GM12878 (cell line): ENCODE measurements at regions not wholly inside any gene's neighbourhood (a gene's known extent, or its start where the extent isn't known, plus 50 kb on each side); places are given as distances from the start of the nearest gene placed in this dataset.

Source experiments
- ATF2 ChIP-seq: IDR thresholded peaks from 2 replicates; pipeline ENCODE4 v1.6.1; 2012; ENCODE audit warnings: low read length, inconsistent platforms
- ATF7 ChIP-seq: fragments of 450-650 bp; IDR thresholded peaks from 2 replicates; pipeline ENCODE4 v1.6.1; 2016; ENCODE audit warnings: low read depth, mild to moderate bottlenecking
- BACH1 ChIP-seq: fragments of 450-650 bp; IDR thresholded peaks from 2 replicates; pipeline ENCODE4 v1.6.1; 2017; ENCODE audit warnings: mild to moderate bottlenecking, borderline replicate concordance
- BCL11A ChIP-seq: IDR thresholded peaks from 2 replicates; pipeline ENCODE4 v1.6.1; 2011; ENCODE audit warnings: low read depth, low read length
- BCL3 ChIP-seq: IDR thresholded peaks from 2 replicates; pipeline ENCODE4 v1.6.1; 2011; ENCODE audit warnings: borderline replicate concordance, low read depth, mild to moderate bottlenecking, moderate library complexity, low read length; ENCODE audit not compliant: insufficient read depth, poor library complexity, severe bottlenecking
- CEBPB ChIP-seq, 2 experiments: fragments of 150-350 bp in 1 of 2; IDR thresholded peaks; 2 replicates each; pipeline ENCODE4 v1.6.1; 2012 to 2014; ENCODE audit warnings: low read depth in 2 of 2, low read length in 2 of 2, borderline replicate concordance in 1 of 2, inconsistent platforms in 1 of 2
- CHD4 ChIP-seq: fragments of 200-600 bp; sonication (generic); IDR thresholded peaks from 2 replicates; pipeline ENCODE4 v1.6.1; 2016; ENCODE audit warnings: mild to moderate bottlenecking
- E2F4 ChIP-seq: IDR thresholded peaks from 2 replicates; pipeline ENCODE4 v1.6.1; 2012; ENCODE audit warnings: low read depth, low read length, improper control_type of control experiment
- GABPA ChIP-seq: IDR thresholded peaks from 2 replicates; pipeline ENCODE4 v1.6.1; 2014; ENCODE audit warnings: antibody characterized with exemption, low read depth, mild to moderate bottlenecking, inconsistent platforms
- IRF4 ChIP-seq: IDR thresholded peaks from 2 replicates; pipeline ENCODE4 v1.6.1; 2011; ENCODE audit warnings: low read depth, low read length
- JUNB ChIP-seq: IDR thresholded peaks from 2 replicates; pipeline ENCODE4 v1.6.1; 2016; ENCODE audit warnings: antibody characterized with exemption, mild to moderate bottlenecking
- JUND ChIP-seq: IDR thresholded peaks from 2 replicates; pipeline ENCODE4 v1.6.1; 2012; ENCODE audit warnings: low read depth, mild to moderate bottlenecking, low read length, improper control_type of control experiment, moderate library complexity
- MEF2A ChIP-seq: IDR thresholded peaks from 2 replicates; pipeline ENCODE4 v1.6.1; 2011; ENCODE audit warnings: low read depth, mild to moderate bottlenecking, low read length, moderate library complexity; ENCODE audit not compliant: insufficient read depth
- NFIC ChIP-seq: IDR thresholded peaks from 2 replicates; pipeline ENCODE4 v1.6.1; 2012; ENCODE audit warnings: low read depth, mild to moderate bottlenecking, inconsistent platforms, low read length, moderate library complexity
- NFYB ChIP-seq: IDR thresholded peaks from 2 replicates; pipeline ENCODE4 v1.6.1; 2011; ENCODE audit warnings: low read depth, mild to moderate bottlenecking, low read length, improper control_type of control experiment, moderate library complexity; ENCODE audit not compliant: insufficient read depth
- PAX5 ChIP-seq: IDR thresholded peaks from 2 replicates; pipeline ENCODE4 v1.6.1; 2011; ENCODE audit warnings: low read depth, low read length, borderline replicate concordance
- RELB ChIP-seq: fragments of 450-650 bp; IDR thresholded peaks from 2 replicates; pipeline ENCODE4 v1.6.1; 2017; ENCODE audit warnings: low read depth, mild to moderate bottlenecking, moderate library complexity
- RUNX3 ChIP-seq: IDR thresholded peaks from 2 replicates; pipeline ENCODE4 v1.6.1; 2012; ENCODE audit warnings: low read length, inconsistent platforms
- SKIL ChIP-seq: fragments of 450-650 bp; IDR thresholded peaks from 2 replicates; pipeline ENCODE4 v1.6.1; 2017; ENCODE audit warnings: mild to moderate bottlenecking, low read depth, inconsistent platforms; ENCODE audit not compliant: poor library complexity, severe bottlenecking
- SMARCA5 ChIP-seq: fragments of 450-650 bp; IDR thresholded peaks from 2 replicates; pipeline ENCODE4 v1.6.1; 2017; ENCODE audit warnings: mild to moderate bottlenecking
- YY1 ChIP-seq: IDR thresholded peaks from 2 replicates; pipeline ENCODE4 v1.6.1; 2011; ENCODE audit warnings: low read depth, mild to moderate bottlenecking, low read length
- ZNF207 ChIP-seq: fragments of 450-650 bp; IDR thresholded peaks from 2 replicates; pipeline ENCODE4 v1.6.1; 2014; ENCODE audit warnings: antibody characterized with exemption, mild to moderate bottlenecking, borderline replicate concordance
- ZNF217 ChIP-seq: fragments of 450-650 bp; IDR thresholded peaks from 2 replicates; pipeline ENCODE4 v1.6.1; 2017; ENCODE audit warnings: antibody characterized with exemption, mild to moderate bottlenecking
- ZNF384 ChIP-seq: IDR thresholded peaks from 2 replicates; pipeline ENCODE4 v1.6.1; 2012; ENCODE audit warnings: low read depth, mild to moderate bottlenecking, low read length, improper control_type of control experiment, borderline replicate concordance
- ZNF622 ChIP-seq: fragments of 450-650 bp; IDR thresholded peaks from 2 replicates; pipeline ENCODE4 v1.6.1; 2017; ENCODE audit warnings: mild to moderate bottlenecking, inconsistent platforms

- TF ChIP-seq GABPA (peak; percentile 29; the same call in 1 of the 2 replicates), SMARCA5 (no peak), NFYB (no peak), NFIC (peak; percentile 82), CEBPB (IDR thresholded peaks at IDR 0.05; ENCODE audit: borderline replicate concordance in 1 of 2, low read depth in 2 of 2, low read length in 2 of 2) (peak in 1 of 2 experiments; percentile 71; a peak in 2 of 4 replicates), ZNF622 (no peak), JUND (peak; percentile 53; the same call in 1 of the 2 replicates), JUNB (peak; percentile 94), E2F4 (no peak), BACH1 (no peak), CHD4 (no peak), ATF2 (peak; percentile 90), ZNF217 (no peak), ZNF207 (0 out of 2 replicates have a peak, but pooled peaks have one; percentile 61), IRF4 (peak; percentile 72; the same call in 1 of the 2 replicates), YY1 (no peak), BCL11A (peak; percentile 62), RELB (peak; percentile 40; the same call in 1 of the 2 replicates), PAX5 (no peak), BCL3 (peak; percentile 61), ZNF384 (no peak), ATF7 (peak; percentile 72), SKIL (peak; percentile 60), MEF2A (peak; percentile 91), RUNX3 (peak; percentile 76)
Measured at GRCh38 chr21:25464275-25464674, 143.0 kb downstream of the MRPL39 start (continued).
